Sigmoid colon (tissue), 4 donors: ENCODE measurements at regions not wholly inside any gene's neighbourhood (a gene's known extent, or its start where the extent isn't known, plus 50 kb on each side); places are given as distances from the start of the nearest gene placed in this dataset.

Experiments
- CTCF ChIP-seq, 4 experiments: fragments of 450-650 bp in 3 of 4; fragments of 200-600 bp in 1 of 4; IDR thresholded peaks; one replicate each; pipeline ENCODE4 v1.5.1; 2016 to 2019; ENCODE audit warnings: antibody characterized with exemption in 4 of 4, mild to moderate bottlenecking in 3 of 4, moderate library complexity in 2 of 4
- POLR2A ChIP-seq, 2 donors: fragments of 450-650 bp; IDR thresholded peaks; one replicate each; pipeline ENCODE4 v1.6.1; 2016; ENCODE audit warnings: antibody characterized with exemption in 2 of 2, mild to moderate bottlenecking in 2 of 2, moderate library complexity in 2 of 2
- POLR2AphosphoS5 ChIP-seq, 4 donors: sonication (generic); formaldehyde crosslinking; IDR thresholded peaks; one replicate each; pipeline ENCODE4 v1.6.1; 2017; ENCODE audit warnings: antibody characterized with exemption in 4 of 4

GRCh38 chr10:44763331-44763730 lies 147.8 kb upstream of the TMEM72 start:
- TF ChIP-seq CTCF (IDR thresholded peaks at IDR 0.05) (no peak), POLR2AphosphoS5 (IDR thresholded peaks at IDR 0.05) (no peak), POLR2A (IDR thresholded peaks at IDR 0.05) (no peak)
